ENCODE measurements at regions not wholly inside any gene's neighbourhood (a gene's known extent, or its start where the extent isn't known, plus 50 kb on each side); places are given as distances from the start of the nearest gene placed in this dataset.
"Not testable (repeated sequence)": the region's sequence is repeated elsewhere in the genome, so short reads cannot be mapped to it uniquely, and the experiment has no call there.

GRCh38 chr6:85287158-85287557, 162.7 kb upstream of the NT5E start:
- Mint-ChIP-seq H3K27ac (no peak overlapping the region), H3K4me1 (no peaks in the 10 kb centered on the region), H3K36me3 (ENCODE audit: low read depth) (no peaks in the 10 kb centered on the region), H3K27me3 (no peaks in the 10 kb centered on the region), H3K4me3 (no peak overlapping the region)
- ATAC-seq (no peak), DNase-seq (no peak)
- no peaks in the 10 kb centered on the region for H3K9me3 ChIP-seq (ENCODE audit: control insufficient read depth, low read length, poor library complexity, severe bottlenecking)

GRCh38 chr6:85286507-85286906, 163.4 kb upstream of the NT5E start:
- not testable (repeated sequence) for H3K9me3 ChIP-seq (ENCODE audit: control insufficient read depth, low read length, poor library complexity, severe bottlenecking); H3K4me3 Mint-ChIP-seq; H3K27ac Mint-ChIP-seq; H3K27me3 Mint-ChIP-seq; DNase-seq; ATAC-seq; H3K4me1 Mint-ChIP-seq; H3K36me3 Mint-ChIP-seq (ENCODE audit: low read depth)

GRCh38 chr6:85285934-85286333, 163.9 kb upstream of the NT5E start:
- H3K9me3 ChIP-seq (ENCODE audit: control insufficient read depth, low read length, poor library complexity, severe bottlenecking), result no peaks in the 10 kb centered on the region
- Mint-ChIP-seq H3K27me3 (no peaks in the 10 kb centered on the region), H3K27ac (no peak overlapping the region), H3K4me1 (no peaks in the 10 kb centered on the region), H3K4me3 (no peak overlapping the region), H3K36me3 (ENCODE audit: low read depth) (no peaks in the 10 kb centered on the region)
- no peak for ATAC-seq
- no peak for DNase-seq

GRCh38 chr6:85285114-85285513, 164.8 kb upstream of the NT5E start:
- H3K9me3 ChIP-seq (ENCODE audit: control insufficient read depth, low read length, poor library complexity, severe bottlenecking), result no peaks in the 10 kb centered on the region
- Mint-ChIP-seq H3K27ac (no peak overlapping the region), H3K4me1 (no peaks in the 10 kb centered on the region), H3K4me3 (no peak overlapping the region), H3K36me3 (ENCODE audit: low read depth) (no peaks in the 10 kb centered on the region), H3K27me3 (no peaks in the 10 kb centered on the region)
- ATAC-seq (no peak), DNase-seq (no peak)

- no peak overlapping the region for H3K4me3 Mint-ChIP-seq
- ATAC-seq (no peak), DNase-seq (no peak)
- H3K36me3 Mint-ChIP-seq (ENCODE audit: low read depth), result no peaks in the 10 kb centered on the region
- no peaks in the 10 kb centered on the region for H3K4me1 Mint-ChIP-seq
- H3K27ac Mint-ChIP-seq, result no peak overlapping the region
- no peaks in the 10 kb centered on the region for H3K27me3 Mint-ChIP-seq
- no peaks in the 10 kb centered on the region for H3K9me3 ChIP-seq (ENCODE audit: control insufficient read depth, low read length, poor library complexity, severe bottlenecking)
Observed at GRCh38 chr6:85283436-85283835, 166.4 kb upstream of the NT5E start.

GRCh38 chr6:85278466-85279035, 171.3 kb upstream of the NT5E start:
- no peak overlapping the region for H3K4me3 Mint-ChIP-seq
- ATAC-seq, result no peak
- no peaks in the 10 kb centered on the region for H3K27me3 Mint-ChIP-seq
- H3K4me1 Mint-ChIP-seq, result no peaks in the 10 kb centered on the region
- no peaks in the 10 kb centered on the region for H3K9me3 ChIP-seq (ENCODE audit: control insufficient read depth, low read length, poor library complexity, severe bottlenecking)
- H3K36me3 Mint-ChIP-seq (ENCODE audit: low read depth), result no peaks in the 10 kb centered on the region
- no peak overlapping the region for H3K27ac Mint-ChIP-seq
- no peak for DNase-seq

- H3K4me1 Mint-ChIP-seq; H3K36me3 Mint-ChIP-seq (ENCODE audit: low read depth); DNase-seq; H3K27me3 Mint-ChIP-seq; H3K27ac Mint-ChIP-seq; H3K4me3 Mint-ChIP-seq; ATAC-seq; H3K9me3 ChIP-seq (ENCODE audit: control insufficient read depth, low read length, poor library complexity, severe bottlenecking): not testable (repeated sequence)
Observed at GRCh38 chr6:85276026-85276425, 173.9 kb upstream of the NT5E start.

GRCh38 chr6:85275338-85275985, 174.4 kb upstream of the NT5E start:
- Mint-ChIP-seq H3K36me3 (ENCODE audit: low read depth) (no peaks in the 10 kb centered on the region), H3K4me3 (no peak overlapping the region), H3K27ac (no peak overlapping the region), H3K4me1 (no peaks in the 10 kb centered on the region), H3K27me3 (no peaks in the 10 kb centered on the region)
- DNase-seq, result no peak
- ATAC-seq, result no peak
- H3K9me3 ChIP-seq (ENCODE audit: control insufficient read depth, low read length, poor library complexity, severe bottlenecking), result no peaks in the 10 kb centered on the region

GRCh38 chr6:85273870-85274269, 176.0 kb upstream of the NT5E start:
- Mint-ChIP-seq H3K27ac (no peak overlapping the region), H3K4me3 (no peak overlapping the region), H3K4me1 (no peaks in the 10 kb centered on the region), H3K27me3 (no peaks in the 10 kb centered on the region), H3K36me3 (ENCODE audit: low read depth) (no peaks in the 10 kb centered on the region)
- ATAC-seq, result no peak
- no peak for DNase-seq
- no peaks in the 10 kb centered on the region for H3K9me3 ChIP-seq (ENCODE audit: control insufficient read depth, low read length, poor library complexity, severe bottlenecking)

GRCh38 chr6:85273046-85273445, 176.8 kb upstream of the NT5E start:
- Mint-ChIP-seq H3K4me3 (no peak overlapping the region), H3K27me3 (no peaks in the 10 kb centered on the region), H3K27ac (no peak overlapping the region), H3K4me1 (no peaks in the 10 kb centered on the region), H3K36me3 (ENCODE audit: low read depth) (no peaks in the 10 kb centered on the region)
- DNase-seq (no peak), ATAC-seq (no peak)
- no peaks in the 10 kb centered on the region for H3K9me3 ChIP-seq (ENCODE audit: control insufficient read depth, low read length, poor library complexity, severe bottlenecking)

- no peaks in the 10 kb centered on the region for H3K9me3 ChIP-seq (ENCODE audit: control insufficient read depth, low read length, poor library complexity, severe bottlenecking)
- no peaks in the 10 kb centered on the region for H3K4me1 Mint-ChIP-seq
- no peak overlapping the region for H3K4me3 Mint-ChIP-seq
- DNase-seq, result no peak
- ATAC-seq, result no peak
- H3K36me3 Mint-ChIP-seq (ENCODE audit: low read depth), result no peaks in the 10 kb centered on the region
- H3K27me3 Mint-ChIP-seq, result no peaks in the 10 kb centered on the region
- no peak overlapping the region for H3K27ac Mint-ChIP-seq
Observed at GRCh38 chr6:85272592-85272991, 177.3 kb upstream of the NT5E start.

- Mint-ChIP-seq H3K36me3 (ENCODE audit: low read depth) (no peaks in the 10 kb centered on the region), H3K27me3 (no peaks in the 10 kb centered on the region), H3K4me3 (no peak overlapping the region), H3K27ac (no peak overlapping the region), H3K4me1 (no peaks in the 10 kb centered on the region)
- H3K9me3 ChIP-seq (ENCODE audit: control insufficient read depth, low read length, poor library complexity, severe bottlenecking), result no peaks in the 10 kb centered on the region
- ATAC-seq, result no peak
- DNase-seq, result no peak
Observed at GRCh38 chr6:85262621-85263020, 187.3 kb upstream of the NT5E start.

- Mint-ChIP-seq H3K27ac (no peak overlapping the region), H3K4me1 (no peaks in the 10 kb centered on the region), H3K4me3 (no peak overlapping the region), H3K27me3 (no peaks in the 10 kb centered on the region), H3K36me3 (ENCODE audit: low read depth) (no peaks in the 10 kb centered on the region)
- no peaks in the 10 kb centered on the region for H3K9me3 ChIP-seq (ENCODE audit: control insufficient read depth, low read length, poor library complexity, severe bottlenecking)
- no peak for ATAC-seq
- DNase-seq, result no peak
Observed at GRCh38 chr6:85261271-85261670, 188.6 kb upstream of the NT5E start.

GRCh38 chr6:85255661-85256060, 194.2 kb upstream of the NT5E start:
- Mint-ChIP-seq H3K4me3 (no peak overlapping the region), H3K36me3 (ENCODE audit: low read depth) (no peaks in the 10 kb centered on the region), H3K27ac (no peak overlapping the region), H3K4me1 (no peaks in the 10 kb centered on the region), H3K27me3 (no peaks in the 10 kb centered on the region)
- ATAC-seq, result no peak
- H3K9me3 ChIP-seq (ENCODE audit: control insufficient read depth, low read length, poor library complexity, severe bottlenecking), result no peaks in the 10 kb centered on the region
- no peak for DNase-seq
